ENCODE measurements at regions not wholly inside any gene's neighbourhood (a gene's known extent, or its start where the extent isn't known, plus 50 kb on each side); places are given as distances from the start of the nearest gene placed in this dataset.
A peak's percentile ranks its signal among the peaks of the same experiment; 100 is the strongest.

- H3K4me3 ChIP-seq (ENCODE audit: low read depth, low read length): no peak overlapping the region
- DNase-seq (ENCODE audit: low read depth): no peak
- TF ChIP-seq CTCF (IDR thresholded peaks at IDR 0.05; ENCODE audit: low read depth, low read length, missing control alignments): no peak
Measured at GRCh38 chr11:57098191-57098590, 83.6 kb upstream of the LRRC55 start.

- H3K4me3 ChIP-seq (ENCODE audit: low read depth, low read length): no peak overlapping the region
- TF ChIP-seq CTCF (IDR thresholded peaks at IDR 0.05; ENCODE audit: low read depth, low read length, missing control alignments): no peak
- DNase-seq (ENCODE audit: low read depth): no peak
Measured at GRCh38 chr11:57100638-57101331, 81.0 kb upstream of the LRRC55 start.

GRCh38 chr11:57103899-57104605 lies 77.7 kb upstream of the LRRC55 start:
- no peak overlapping the region for H3K4me3 ChIP-seq (ENCODE audit: low read depth, low read length)
- DNase-seq (ENCODE audit: low read depth): no peak

GRCh38 chr11:57109331-57109730 lies 72.4 kb upstream of the LRRC55 start:
- no peak for DNase-seq (ENCODE audit: low read depth)
- no peak overlapping the region for H3K4me3 ChIP-seq (ENCODE audit: low read depth, low read length)
- TF ChIP-seq CTCF (IDR thresholded peaks at IDR 0.05; ENCODE audit: low read depth, low read length, missing control alignments): no peak

More at GRCh38 chr11:57103899-57104605, 77.7 kb upstream of the LRRC55 start:
- no peak for TF ChIP-seq CTCF (IDR thresholded peaks at IDR 0.05; ENCODE audit: low read depth, low read length, missing control alignments)

GRCh38 chr11:57111619-57112018 lies 70.1 kb upstream of the LRRC55 start:
- H3K4me3 ChIP-seq (ENCODE audit: low read depth, low read length): no peak overlapping the region
- no peak for DNase-seq (ENCODE audit: low read depth)
- no peak for TF ChIP-seq CTCF (IDR thresholded peaks at IDR 0.05; ENCODE audit: low read depth, low read length, missing control alignments)

GRCh38 chr11:57116654-57117053 lies 65.1 kb upstream of the LRRC55 start:
- DNase-seq (ENCODE audit: low read depth): peak; percentile 3
- H3K4me3 ChIP-seq (ENCODE audit: low read depth, low read length): no peak overlapping the region
- peak; percentile 54 for TF ChIP-seq CTCF (IDR thresholded peaks at IDR 0.05; ENCODE audit: low read depth, low read length, missing control alignments)
